GM12872 (cell line): ENCODE measurements at regions not wholly inside any gene's neighbourhood (a gene's known extent, or its start where the extent isn't known, plus 50 kb on each side); places are given as distances from the start of the nearest gene placed in this dataset.

Experiments
- TF ChIP-seq, protein P1 (sequence below): IDR thresholded peaks from 3 replicates; pipeline ENCODE4 v1.5.1; 2011; ENCODE audit warnings: low read depth, mild to moderate bottlenecking, low read length, moderate library complexity; ENCODE audit not compliant: insufficient read depth

DNA sequence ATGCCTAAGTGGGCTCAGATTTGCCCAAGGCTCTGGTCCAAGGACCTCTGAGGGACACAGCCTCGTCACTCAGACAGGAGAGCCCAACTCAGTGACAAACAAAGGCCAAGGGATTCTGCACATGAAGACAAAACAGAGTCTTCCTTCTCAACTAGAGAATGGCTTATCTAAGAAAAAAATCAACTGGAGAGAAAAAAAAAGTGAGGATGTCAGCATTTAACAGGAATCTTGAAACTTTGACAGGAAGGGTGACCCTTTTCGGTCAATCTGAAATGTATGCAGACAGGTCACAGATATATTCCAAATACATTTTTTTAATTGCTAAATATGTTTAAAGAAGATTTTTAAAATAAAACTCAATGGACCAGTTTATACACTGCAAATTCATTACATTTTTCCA is 154.5 kb downstream of the ETS2 start:
- TF ChIP-seq, protein P1, sequence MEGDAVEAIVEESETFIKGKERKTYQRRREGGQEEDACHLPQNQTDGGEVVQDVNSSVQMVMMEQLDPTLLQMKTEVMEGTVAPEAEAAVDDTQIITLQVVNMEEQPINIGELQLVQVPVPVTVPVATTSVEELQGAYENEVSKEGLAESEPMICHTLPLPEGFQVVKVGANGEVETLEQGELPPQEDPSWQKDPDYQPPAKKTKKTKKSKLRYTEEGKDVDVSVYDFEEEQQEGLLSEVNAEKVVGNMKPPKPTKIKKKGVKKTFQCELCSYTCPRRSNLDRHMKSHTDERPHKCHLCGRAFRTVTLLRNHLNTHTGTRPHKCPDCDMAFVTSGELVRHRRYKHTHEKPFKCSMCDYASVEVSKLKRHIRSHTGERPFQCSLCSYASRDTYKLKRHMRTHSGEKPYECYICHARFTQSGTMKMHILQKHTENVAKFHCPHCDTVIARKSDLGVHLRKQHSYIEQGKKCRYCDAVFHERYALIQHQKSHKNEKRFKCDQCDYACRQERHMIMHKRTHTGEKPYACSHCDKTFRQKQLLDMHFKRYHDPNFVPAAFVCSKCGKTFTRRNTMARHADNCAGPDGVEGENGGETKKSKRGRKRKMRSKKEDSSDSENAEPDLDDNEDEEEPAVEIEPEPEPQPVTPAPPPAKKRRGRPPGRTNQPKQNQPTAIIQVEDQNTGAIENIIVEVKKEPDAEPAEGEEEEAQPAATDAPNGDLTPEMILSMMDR: no peak

DNA sequence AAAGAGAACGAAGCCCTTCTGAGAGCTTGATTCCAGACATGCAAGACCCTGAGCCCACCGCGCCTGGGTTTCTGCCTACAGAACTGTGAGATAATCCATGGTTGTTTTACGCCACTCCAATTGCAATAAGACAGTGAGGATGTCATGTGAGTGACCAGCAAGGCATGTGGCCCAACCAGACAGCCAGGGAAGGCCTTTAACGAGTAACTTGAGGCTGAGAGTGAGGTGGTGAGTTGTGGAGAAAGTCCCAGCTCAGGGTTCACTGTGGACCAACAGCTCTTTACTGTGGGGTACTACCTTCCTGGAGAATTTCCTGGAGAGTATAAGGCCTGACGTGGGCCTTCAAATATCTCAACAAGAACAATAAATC is 153.9 kb downstream of the ETS2 start:
- TF ChIP-seq, protein P1: no peak

DNA sequence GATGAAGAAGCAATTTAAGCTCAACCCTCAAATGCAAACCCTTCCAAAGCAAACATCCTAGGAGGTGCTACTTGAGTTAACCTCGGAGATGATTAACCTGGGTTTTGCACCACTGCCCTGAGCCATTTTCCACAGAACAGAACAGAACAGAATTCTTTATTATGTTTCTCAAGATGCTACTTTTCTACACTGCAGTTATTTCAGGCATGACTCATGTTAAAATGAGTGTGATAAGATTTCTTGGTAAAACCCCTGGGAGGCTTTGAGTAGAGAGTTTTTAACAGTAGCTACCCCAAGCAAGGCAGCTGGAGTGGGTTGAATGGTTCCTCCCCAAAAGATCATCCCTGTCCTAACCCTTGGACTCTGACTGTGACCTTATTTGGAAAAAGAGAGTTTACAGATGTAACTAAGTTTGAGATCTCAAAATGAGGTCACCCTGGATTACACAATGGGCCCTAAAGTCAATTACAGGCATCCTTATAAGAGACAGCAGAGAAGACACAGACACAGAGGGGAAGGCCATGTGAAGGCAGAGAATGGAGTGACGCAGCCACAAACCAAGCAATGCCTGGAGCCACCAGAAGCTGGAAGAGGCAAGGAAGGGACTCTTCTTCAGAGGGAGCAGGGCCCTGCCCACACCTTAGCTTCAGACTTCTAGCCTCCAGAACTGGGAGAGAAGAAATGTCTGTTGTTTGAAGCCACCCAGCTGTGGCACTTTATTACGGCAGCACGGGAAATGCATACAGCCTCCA is 153.4 kb downstream of the ETS2 start:
- TF ChIP-seq, protein P1: no peak

DNA sequence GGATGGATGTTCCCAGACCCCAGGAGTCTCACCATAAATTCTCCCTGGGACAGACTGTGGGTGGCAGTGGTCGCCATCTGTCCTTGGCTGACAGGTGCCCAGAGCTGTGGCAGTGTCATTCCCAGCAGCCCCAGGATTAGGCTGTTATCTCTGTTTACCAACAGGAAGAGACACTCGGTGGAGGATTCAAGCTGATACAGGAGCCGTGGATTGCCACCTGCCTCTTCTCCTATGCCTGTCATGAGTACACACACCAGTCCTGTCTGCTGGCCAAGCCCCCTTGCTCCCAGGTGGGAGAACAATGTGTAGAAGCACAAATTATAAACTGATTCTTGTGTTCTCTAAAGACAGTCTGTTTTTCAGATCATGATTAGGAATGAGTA is 152.6 kb downstream of the ETS2 start:
- TF ChIP-seq, protein P1: no peak

DNA sequence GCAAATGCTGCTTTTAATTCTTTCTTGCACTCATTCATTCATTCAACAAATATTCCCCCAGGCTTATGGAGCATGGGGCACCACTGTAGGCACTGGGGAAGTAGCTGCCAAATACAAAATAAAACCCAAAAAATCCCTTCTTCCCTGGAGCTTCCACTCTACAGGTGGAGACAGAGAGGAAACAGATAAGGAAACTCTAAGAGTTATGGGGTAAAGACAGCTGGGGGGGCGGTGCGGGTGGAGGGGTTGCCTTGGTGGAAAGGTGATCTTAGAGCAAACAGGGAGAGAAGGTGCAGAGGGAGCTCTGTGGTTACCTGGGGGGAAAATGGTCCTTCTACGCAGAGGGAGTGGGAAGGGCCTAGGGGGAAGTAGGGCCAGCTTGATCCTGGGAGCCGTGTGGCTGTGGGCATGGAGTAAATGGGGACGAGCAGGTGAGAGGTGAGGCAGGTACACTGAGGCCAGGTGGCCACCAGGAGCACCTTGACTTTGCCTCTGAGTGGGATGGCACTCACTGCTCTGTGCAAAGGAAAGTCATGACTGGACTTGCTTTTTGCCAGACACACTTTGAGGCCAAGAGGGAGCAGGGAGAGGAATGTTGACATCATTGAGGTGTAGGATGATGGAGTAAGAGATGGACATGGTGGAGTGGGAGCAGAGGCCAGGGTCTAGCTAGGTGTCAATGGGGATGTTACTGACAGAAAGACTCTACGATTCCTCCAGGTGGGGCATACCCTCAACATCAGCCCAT is 152.0 kb downstream of the ETS2 start:
- TF ChIP-seq, protein P1: no peak

DNA sequence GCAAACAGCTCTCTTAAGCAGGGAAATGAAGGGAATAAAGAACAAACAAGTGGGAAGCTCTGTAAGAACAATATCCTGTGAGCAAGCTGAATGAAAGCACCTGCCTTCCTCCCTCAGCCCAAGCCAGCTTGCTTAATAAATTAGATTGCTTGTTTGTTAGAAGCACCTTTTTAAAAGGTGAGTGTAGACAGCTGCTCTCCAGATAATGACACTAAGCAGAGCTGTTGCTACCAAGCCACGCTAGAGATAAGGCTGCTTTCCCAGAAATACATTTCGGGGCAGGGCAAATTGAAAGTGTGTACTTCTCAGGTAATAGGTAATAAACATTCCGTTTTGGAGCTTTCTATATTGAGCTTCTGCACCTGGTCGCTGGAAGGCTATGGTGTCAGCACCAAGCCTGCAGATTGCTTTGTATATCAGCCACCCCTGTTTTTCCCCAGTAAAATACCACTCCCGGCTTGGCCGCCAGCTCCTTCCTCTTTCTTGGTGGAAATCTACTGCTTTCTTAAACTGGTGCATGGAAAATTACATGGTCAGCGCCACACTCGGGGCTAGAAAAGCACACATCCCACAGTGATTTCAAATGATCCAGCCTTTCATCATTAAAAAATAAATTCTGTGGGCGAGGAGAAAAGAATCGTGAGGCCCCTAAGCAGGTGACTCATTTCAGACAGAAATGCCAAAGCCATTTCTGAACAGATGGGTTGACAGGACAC is 151.3 kb downstream of the ETS2 start:
- TF ChIP-seq, protein P1: no peak

DNA sequence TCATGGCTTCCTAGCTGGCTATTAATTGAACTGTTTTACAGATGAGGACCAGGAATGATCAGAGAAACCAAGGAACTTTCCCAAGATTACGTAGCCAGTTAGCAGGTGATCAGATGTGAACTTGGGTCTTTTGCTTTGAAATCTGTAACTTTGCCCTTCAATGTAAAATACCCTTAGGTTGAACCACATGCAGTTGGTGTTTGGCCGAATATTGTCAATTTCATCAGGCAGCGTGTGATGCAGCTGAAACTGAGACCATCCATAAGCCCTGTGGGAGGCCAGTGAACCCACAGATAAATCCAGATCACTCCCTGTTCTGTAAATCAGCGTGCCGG is 150.8 kb downstream of the ETS2 start:
- TF ChIP-seq, protein P1: no peak
